Nephron progenitor cell (in vitro differentiated cells): ENCODE measurements at regions not wholly inside any gene's neighbourhood (a gene's known extent, or its start where the extent isn't known, plus 50 kb on each side); places are given as distances from the start of the nearest gene placed in this dataset.
"Not testable (repeated sequence)": the region's sequence is repeated elsewhere in the genome, so short reads cannot be mapped to it uniquely, and the experiment has no call there.

Source experiments
- DNase-seq: peaks from one replicate; pipeline ENCODE4 v3.0.0; 2021
- H3K27ac Mint-ChIP-seq: 2 replicates; pipeline ENCODE4 v1.8.0; 2021; ENCODE audit warnings: mild to moderate bottlenecking, moderate library complexity, mixed read lengths
- H3K27me3 Mint-ChIP-seq: 2 replicates; pipeline ENCODE4 v1.8.0; 2021; ENCODE audit warnings: mild to moderate bottlenecking, low read depth, mixed read lengths; ENCODE audit not compliant: poor library complexity
- H3K36me3 Mint-ChIP-seq: 2 replicates; pipeline ENCODE4 v1.8.0; 2021; ENCODE audit warnings: low read depth, mixed read lengths
- H3K4me1 Mint-ChIP-seq: 2 replicates; pipeline ENCODE4 v1.8.0; 2021; ENCODE audit warnings: mixed read lengths
- H3K4me3 Mint-ChIP-seq: 2 replicates; pipeline ENCODE4 v1.8.0; 2021; ENCODE audit warnings: mild to moderate bottlenecking, moderate library complexity, mixed read lengths
- H3K9me3 Mint-ChIP-seq: 2 replicates; pipeline ENCODE4 v1.8.0; 2021; ENCODE audit warnings: mild to moderate bottlenecking, moderate library complexity, mixed read lengths
- CTCF ChIP-seq: fragments of 200-600 bp; sonication (generic); IDR thresholded peaks from 2 replicates; pipeline ENCODE4 v1.5.0; 2021; ENCODE audit warnings: antibody characterized with exemption

- TF ChIP-seq CTCF: no peak
- Mint-ChIP-seq H3K4me1 (no peaks in the 10 kb centered on the region), H3K27ac (no peak overlapping the region), H3K4me3 (no peak overlapping the region), H3K36me3 (no peaks in the 10 kb centered on the region), H3K27me3 (peaks cover 36% of the 10 kb centered on the region), H3K9me3 (peaks cover 46% of the 10 kb centered on the region)
- no peak for DNase-seq
Measured at GRCh38 chr7:149334930-149335329, 72.9 kb downstream of the ZNF783 start.

GRCh38 chr7:149348758-149349369 is 86.9 kb downstream of the ZNF783 start:
- H3K4me1 Mint-ChIP-seq: no peaks in the 10 kb centered on the region
- H3K9me3 Mint-ChIP-seq: peaks cover 67% of the 10 kb centered on the region
- no peak overlapping the region for H3K27ac Mint-ChIP-seq
- no peak overlapping the region for H3K4me3 Mint-ChIP-seq
- DNase-seq: no peak
- H3K36me3 Mint-ChIP-seq: no peaks in the 10 kb centered on the region
- TF ChIP-seq CTCF: no peak
- H3K27me3 Mint-ChIP-seq: peaks cover 12% of the 10 kb centered on the region

- Mint-ChIP-seq H3K27ac (no peak overlapping the region), H3K4me3 (no peak overlapping the region), H3K9me3 (peaks cover 31% of the 10 kb centered on the region), H3K36me3 (no peaks in the 10 kb centered on the region), H3K27me3 (peaks cover 4% of the 10 kb centered on the region), H3K4me1 (no peaks in the 10 kb centered on the region)
- TF ChIP-seq CTCF: no peak
- DNase-seq: no peak
Measured at GRCh38 chr7:149353739-149354504, 91.9 kb downstream of the ZNF783 start.

GRCh38 chr7:149355035-149355389 is 93.0 kb downstream of the ZNF783 start:
- DNase-seq, H3K27me3 Mint-ChIP-seq, H3K36me3 Mint-ChIP-seq, H3K4me3 Mint-ChIP-seq, H3K27ac Mint-ChIP-seq, H3K4me1 Mint-ChIP-seq: not testable (repeated sequence)
- peaks cover 31% of the 10 kb centered on the region for H3K9me3 Mint-ChIP-seq

GRCh38 chr7:149355390-149356048 is 93.5 kb downstream of the ZNF783 start:
- Mint-ChIP-seq H3K9me3 (peaks cover 29% of the 10 kb centered on the region), H3K36me3 (no peaks in the 10 kb centered on the region), H3K27me3 (peaks cover 7% of the 10 kb centered on the region), H3K4me1 (no peaks in the 10 kb centered on the region), H3K4me3 (no peak overlapping the region), H3K27ac (no peak overlapping the region)
- no peak for DNase-seq
- TF ChIP-seq CTCF: no peak

- DNase-seq: no peak
- peaks cover 33% of the 10 kb centered on the region for H3K27me3 Mint-ChIP-seq
Measured at GRCh38 chr7:149362696-149363095, 98.2 kb downstream of the ZNF777 start.

More at GRCh38 chr7:149362696-149363095, 98.2 kb downstream of the ZNF777 start:
- Mint-ChIP-seq H3K4me3 (no peak overlapping the region), H3K36me3 (no peaks in the 10 kb centered on the region), H3K4me1 (no peaks in the 10 kb centered on the region), H3K27ac (no peak overlapping the region), H3K9me3 (peaks cover 28% of the 10 kb centered on the region)
- TF ChIP-seq CTCF: no peak
